ENCODE measurements at regions not wholly inside any gene's neighbourhood (a gene's known extent, or its start where the extent isn't known, plus 50 kb on each side); places are given as distances from the start of the nearest gene placed in this dataset.
"Not testable (repeated sequence)": the region's sequence is repeated elsewhere in the genome, so short reads cannot be mapped to it uniquely, and the experiment has no call there.

DNA sequence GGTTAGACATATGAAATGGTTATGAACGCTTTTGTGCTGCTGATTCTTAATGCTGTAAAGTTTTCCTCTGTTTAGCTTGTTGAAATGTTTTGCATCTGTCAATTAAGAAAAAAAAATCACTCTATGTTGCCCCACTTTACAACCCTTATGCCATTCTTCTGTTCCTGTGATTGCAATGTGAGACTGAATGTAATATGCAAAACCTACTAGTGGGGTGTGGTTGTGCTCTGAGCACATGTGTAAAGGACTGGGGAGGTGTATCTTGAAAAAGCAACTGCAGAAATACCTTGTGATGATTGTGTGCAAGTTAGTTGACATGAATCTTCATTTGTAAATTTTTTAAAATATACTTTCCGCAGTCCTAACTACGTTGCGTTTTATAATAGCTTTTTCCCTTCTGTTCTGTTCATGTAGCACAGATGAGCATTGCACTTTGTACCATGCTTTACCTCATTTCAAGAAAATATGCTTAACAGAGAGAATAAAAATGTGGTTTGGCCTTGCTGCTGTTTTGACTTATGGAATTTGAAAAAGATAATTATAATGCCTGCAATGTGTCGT is 357.0 kb upstream of the PIK3R1 start:
- H3K36me3 ChIP-seq = no peaks in the 10 kb centered on the region
- DNase-seq = no peak
- 94 to 98% methylated on average over 5 of the region's 5 CpGs for WGBS, 2 donors
- TF ChIP-seq, protein P1, sequence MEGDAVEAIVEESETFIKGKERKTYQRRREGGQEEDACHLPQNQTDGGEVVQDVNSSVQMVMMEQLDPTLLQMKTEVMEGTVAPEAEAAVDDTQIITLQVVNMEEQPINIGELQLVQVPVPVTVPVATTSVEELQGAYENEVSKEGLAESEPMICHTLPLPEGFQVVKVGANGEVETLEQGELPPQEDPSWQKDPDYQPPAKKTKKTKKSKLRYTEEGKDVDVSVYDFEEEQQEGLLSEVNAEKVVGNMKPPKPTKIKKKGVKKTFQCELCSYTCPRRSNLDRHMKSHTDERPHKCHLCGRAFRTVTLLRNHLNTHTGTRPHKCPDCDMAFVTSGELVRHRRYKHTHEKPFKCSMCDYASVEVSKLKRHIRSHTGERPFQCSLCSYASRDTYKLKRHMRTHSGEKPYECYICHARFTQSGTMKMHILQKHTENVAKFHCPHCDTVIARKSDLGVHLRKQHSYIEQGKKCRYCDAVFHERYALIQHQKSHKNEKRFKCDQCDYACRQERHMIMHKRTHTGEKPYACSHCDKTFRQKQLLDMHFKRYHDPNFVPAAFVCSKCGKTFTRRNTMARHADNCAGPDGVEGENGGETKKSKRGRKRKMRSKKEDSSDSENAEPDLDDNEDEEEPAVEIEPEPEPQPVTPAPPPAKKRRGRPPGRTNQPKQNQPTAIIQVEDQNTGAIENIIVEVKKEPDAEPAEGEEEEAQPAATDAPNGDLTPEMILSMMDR (IDR thresholded peaks at IDR 0.05) = no peak
- H3K27ac ChIP-seq = no peak overlapping the region
- H3K4me1 ChIP-seq = no peaks in the 10 kb centered on the region
- H3K27me3 ChIP-seq = no peaks in the 10 kb centered on the region
- intact Hi-C loops (cut with DNase I) = no loop called here
- ATAC-seq = no peak
- H3K9me3 ChIP-seq = peaks cover 0 to 8% (median 0%) of the 10 kb centered on the region in 11 donors
- H3K4me3 ChIP-seq = no peak overlapping the region

- intact Hi-C loops (cut with DNase I) = no loop called here
- ATAC-seq (no peak), DNase-seq (no peak)
- Histone ChIP-seq H3K9me3 (peaks cover 0 to 17% (median 0%) of the 10 kb centered on the region in 11 donors), H3K27ac (no peak overlapping the region), H3K36me3 (no peaks in the 10 kb centered on the region), H3K4me3 (no peak overlapping the region), H3K4me1 (no peaks in the 10 kb centered on the region), H3K27me3 (no peaks in the 10 kb centered on the region)
- TF ChIP-seq, protein P1 (IDR thresholded peaks at IDR 0.05) = no peak
- WGBS, 2 donors = 96 to 97% methylated on average over 1 of the region's 1 CpG
These were observed 358.1 kb upstream of the PIK3R1 start for GRCh38 chr5:67857502-67857901.

DNA sequence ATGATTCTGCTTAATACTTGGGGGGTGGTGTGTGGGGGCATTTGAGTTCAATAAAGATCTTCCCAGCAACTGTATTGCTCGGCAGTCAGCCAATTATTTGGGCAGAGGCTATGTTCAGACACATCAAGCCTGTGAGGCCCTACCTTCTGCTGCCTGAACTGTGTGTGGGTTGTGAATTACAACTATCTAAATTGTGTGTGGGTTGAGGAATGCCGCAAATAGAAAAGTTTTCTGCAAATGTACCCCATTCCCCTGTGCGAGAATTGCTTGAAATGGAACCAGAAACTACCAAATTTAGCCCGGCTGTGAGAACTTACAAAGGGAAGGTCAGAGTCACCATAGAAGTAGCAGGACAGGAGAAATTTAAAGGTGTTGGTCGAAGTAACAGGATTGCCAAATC is 360.0 kb upstream of the PIK3R1 start:
- no peak for DNase-seq
- Histone ChIP-seq H3K4me1 (no peaks in the 10 kb centered on the region), H3K4me3 (no peak overlapping the region), H3K9me3 (peaks cover 0 to 17% (median 0%) of the 10 kb centered on the region in 11 donors), H3K27ac (no peak overlapping the region), H3K36me3 (no peaks in the 10 kb centered on the region), H3K27me3 (no peaks in the 10 kb centered on the region)
- intact Hi-C loops (cut with DNase I) = no loop called here
- WGBS, 2 donors = 87 to 88% methylated on average over 5 of the region's 5 CpGs
- ATAC-seq = no peak
- TF ChIP-seq, protein P1 (IDR thresholded peaks at IDR 0.05) = no peak

DNA sequence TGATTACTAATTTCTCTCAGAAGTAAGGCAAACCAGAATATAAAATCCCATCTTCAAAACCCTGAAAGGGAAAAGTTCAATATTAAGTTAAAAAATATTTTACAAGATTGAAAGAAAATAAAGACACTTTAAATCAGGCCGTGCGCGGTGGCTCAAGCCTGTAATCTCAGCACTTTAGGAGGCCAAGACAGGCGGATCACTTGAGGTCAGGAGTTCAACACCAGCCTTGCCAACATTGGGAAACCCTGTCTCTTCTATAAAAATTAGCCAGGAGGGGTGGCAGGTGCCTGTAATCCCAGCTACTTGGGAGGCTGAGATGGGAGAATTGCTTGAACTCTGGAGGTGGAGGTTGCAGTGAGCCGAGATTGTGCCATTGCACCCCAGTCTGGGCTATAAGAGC is 364.6 kb upstream of the PIK3R1 start:
- H3K27me3 ChIP-seq; ATAC-seq; H3K36me3 ChIP-seq; H3K4me3 ChIP-seq; DNase-seq; H3K4me1 ChIP-seq; H3K27ac ChIP-seq; intact Hi-C loops (cut with DNase I): not testable (repeated sequence)
- peaks cover 0 to 17% (median 0%) of the 10 kb centered on the region in 11 donors for H3K9me3 ChIP-seq
- WGBS, 2 donors = 91 to 92% methylated on average over 5 of the region's 5 CpGs

DNA sequence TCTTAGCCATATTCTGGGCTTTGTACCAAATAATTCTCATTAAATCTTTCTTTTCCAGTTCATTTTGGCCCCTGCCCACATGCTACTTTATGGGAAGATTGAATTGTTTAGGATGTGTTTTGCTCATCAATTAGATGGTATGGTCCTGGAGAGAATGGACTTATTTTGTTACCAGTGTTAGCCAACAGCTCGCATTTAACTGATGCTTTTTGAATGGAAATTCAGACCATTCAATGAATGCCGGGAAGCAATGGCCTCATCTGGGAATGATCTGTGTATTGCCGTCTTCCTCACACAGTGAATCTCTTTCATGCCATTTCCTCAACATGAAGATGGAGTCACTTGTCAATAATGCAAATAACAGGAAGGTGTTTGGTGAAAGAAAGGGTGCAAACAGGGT is 370.6 kb upstream of the PIK3R1 start:
- no peaks in the 10 kb centered on the region for H3K4me1 ChIP-seq
- H3K36me3 ChIP-seq = no peaks in the 10 kb centered on the region
- H3K27me3 ChIP-seq = no peaks in the 10 kb centered on the region
- no peak for DNase-seq
- intact Hi-C loops (cut with DNase I) = no loop called here
- H3K27ac ChIP-seq = no peak overlapping the region
- H3K9me3 ChIP-seq = no peaks in the 10 kb centered on the region
- TF ChIP-seq, protein P1 (IDR thresholded peaks at IDR 0.05) = no peak
- ATAC-seq = no peak
- 84 to 94% methylated on average over 3 of the region's 3 CpGs for WGBS, 2 donors
- H3K4me3 ChIP-seq = no peak overlapping the region

All from heart right ventricle (tissue), 16 donors.